Astrocyte (in vitro differentiated cells and primary cell): ENCODE measurements at regions not wholly inside any gene's neighbourhood (a gene's known extent, or its start where the extent isn't known, plus 50 kb on each side); places are given as distances from the start of the nearest gene placed in this dataset.

Experiments
- DNase-seq: peaks from one replicate; pipeline ENCODE4 v3.0.0-alpha.2; 2010; ENCODE audit warnings: low read depth
- FAIRE-seq: peaks from 2 replicates; lab custom pipeline; 2011; peaks lifted over from hg19 to GRCh38; lab: Jason Lieb, UNC
- H2AFZ ChIP-seq: 2 replicates; pipeline ENCODE4 v1.6.0; 2012; ENCODE audit warnings: low read depth, low read length, inconsistent platforms
- H3K27ac ChIP-seq: 2 replicates; pipeline ENCODE4 v1.5.1; 2011; ENCODE audit warnings: low read depth, low read length, inconsistent platforms
- H3K27me3 ChIP-seq: 2 replicates; pipeline ENCODE4 v1.6.0; 2011; ENCODE audit warnings: low read length, inconsistent platforms; ENCODE audit not compliant: insufficient read depth
- H3K36me3 ChIP-seq: 2 replicates; pipeline ENCODE4 v1.5.1; 2011; ENCODE audit warnings: low read length, inconsistent platforms; ENCODE audit not compliant: insufficient read depth
- H3K4me1 ChIP-seq: 2 replicates; pipeline ENCODE4 v1.5.1; 2011; ENCODE audit warnings: low read length, inconsistent platforms; ENCODE audit not compliant: insufficient read depth
- H3K4me2 ChIP-seq: 2 replicates; pipeline ENCODE4 v1.6.0; 2012; ENCODE audit warnings: low read length, inconsistent platforms
- H3K4me3 ChIP-seq: 2 replicates; pipeline ENCODE4 v1.5.1; 2011; ENCODE audit warnings: low read depth, mild to moderate bottlenecking, low read length, inconsistent platforms; ENCODE audit not compliant: insufficient read depth
- H3K79me2 ChIP-seq: 2 replicates; pipeline ENCODE4 v1.6.0; 2012; ENCODE audit warnings: mild to moderate bottlenecking, low read length, inconsistent platforms; ENCODE audit not compliant: insufficient read depth
- H3K9ac ChIP-seq: 2 replicates; pipeline ENCODE4 v1.6.0; 2012; ENCODE audit warnings: mild to moderate bottlenecking, low read length, inconsistent platforms
- H3K9me3 ChIP-seq: 2 replicates; pipeline ENCODE4 v1.5.1; 2012; ENCODE audit warnings: low read depth, mild to moderate bottlenecking, low read length, inconsistent platforms; ENCODE audit not compliant: insufficient read depth
- H4K20me1 ChIP-seq: 2 replicates; pipeline ENCODE4 v1.6.0; 2012; ENCODE audit warnings: low read length, inconsistent platforms; ENCODE audit not compliant: insufficient read depth
- H3K27ac Mint-ChIP-seq: one replicate; pipeline ENCODE4 v1.8.0; 2021; ENCODE audit warnings: mild to moderate bottlenecking, mixed read lengths; ENCODE audit not compliant: unreplicated experiment
- H3K27me3 Mint-ChIP-seq: one replicate; pipeline ENCODE4 v1.8.0; 2021; ENCODE audit warnings: low read depth, mixed read lengths; ENCODE audit not compliant: unreplicated experiment
- H3K36me3 Mint-ChIP-seq: one replicate; pipeline ENCODE4 v1.8.0; 2021; ENCODE audit warnings: low read depth, mixed read lengths; ENCODE audit not compliant: unreplicated experiment
- H3K4me1 Mint-ChIP-seq: one replicate; pipeline ENCODE4 v1.8.0; 2021; ENCODE audit warnings: low read depth, mixed read lengths; ENCODE audit not compliant: unreplicated experiment
- H3K4me3 Mint-ChIP-seq: one replicate; pipeline ENCODE4 v1.8.0; 2021; ENCODE audit warnings: mild to moderate bottlenecking, moderate library complexity, mixed read lengths; ENCODE audit not compliant: unreplicated experiment
- H3K9me3 Mint-ChIP-seq: one replicate; pipeline ENCODE4 v1.8.0; 2021; ENCODE audit warnings: mild to moderate bottlenecking, mixed read lengths; ENCODE audit not compliant: unreplicated experiment
- CTCF ChIP-seq: IDR thresholded peaks from 2 replicates; pipeline ENCODE4 v1.5.1; 2011; ENCODE audit warnings: low read depth, mild to moderate bottlenecking, inconsistent platforms, low read length, moderate library complexity; ENCODE audit not compliant: insufficient read depth
- EZH2 ChIP-seq: IDR thresholded peaks from 2 replicates; pipeline ENCODE4 v1.6.1; 2012; ENCODE audit warnings: mild to moderate bottlenecking, low read length, inconsistent platforms; ENCODE audit not compliant: insufficient read depth

GRCh38 chr10:78139341-78139740, 105.7 kb downstream of the RPS24 start:
- H3K9me3 ChIP-seq = no peaks in the 10 kb centered on the region
- no peaks in the 10 kb centered on the region for H3K4me1 Mint-ChIP-seq
- peaks cover 56% of the 10 kb centered on the region for H3K27me3 Mint-ChIP-seq
- DNase-seq = no peak
- FAIRE-seq = no peak
- no peak overlapping the region for H3K4me3 Mint-ChIP-seq
- H3K27me3 ChIP-seq = peaks cover 45% of the 10 kb centered on the region
- no peaks in the 10 kb centered on the region for H3K79me2 ChIP-seq
- no peak overlapping the region for H3K4me2 ChIP-seq
- no peaks in the 10 kb centered on the region for H3K36me3 Mint-ChIP-seq
- H2AFZ ChIP-seq = no peak overlapping the region
- no peak for TF ChIP-seq CTCF
- no peak for TF ChIP-seq EZH2
- H3K27ac Mint-ChIP-seq = no peak overlapping the region
- no peak overlapping the region for H3K9ac ChIP-seq
- no peaks in the 10 kb centered on the region for H3K36me3 ChIP-seq
- peaks cover 9% of the 10 kb centered on the region for H3K9me3 Mint-ChIP-seq
- no peak overlapping the region for H3K4me3 ChIP-seq
- H3K4me1 ChIP-seq = no peaks in the 10 kb centered on the region
- no peaks in the 10 kb centered on the region for H4K20me1 ChIP-seq
- H3K27ac ChIP-seq = no peak overlapping the region

GRCh38 chr10:78140066-78140630, 106.5 kb downstream of the RPS24 start:
- no peak for DNase-seq
- Mint-ChIP-seq H3K4me3 (no peak overlapping the region), H3K9me3 (peaks cover 9% of the 10 kb centered on the region), H3K4me1 (no peaks in the 10 kb centered on the region), H3K27ac (no peak overlapping the region), H3K27me3 (peaks cover 60% of the 10 kb centered on the region), H3K36me3 (no peaks in the 10 kb centered on the region)
- Histone ChIP-seq H3K27me3 (peaks cover 39% of the 10 kb centered on the region), H2AFZ (no peak overlapping the region), H3K4me1 (no peaks in the 10 kb centered on the region), H3K27ac (no peak overlapping the region), H3K79me2 (no peaks in the 10 kb centered on the region), H3K9me3 (no peaks in the 10 kb centered on the region), H4K20me1 (no peaks in the 10 kb centered on the region), H3K36me3 (no peaks in the 10 kb centered on the region), H3K4me3 (no peak overlapping the region), H3K4me2 (no peak overlapping the region), H3K9ac (no peak overlapping the region)
- no peak for FAIRE-seq
- TF ChIP-seq CTCF (no peak), EZH2 (no peak)

- Histone ChIP-seq H3K4me1 (no peaks in the 10 kb centered on the region), H3K4me2 (no peak overlapping the region), H3K9ac (no peak overlapping the region), H3K79me2 (no peaks in the 10 kb centered on the region), H3K36me3 (no peaks in the 10 kb centered on the region), H3K4me3 (no peak overlapping the region), H3K9me3 (no peaks in the 10 kb centered on the region), H2AFZ (no peak overlapping the region), H3K27me3 (peaks cover 22% of the 10 kb centered on the region), H4K20me1 (no peaks in the 10 kb centered on the region), H3K27ac (no peak overlapping the region)
- Mint-ChIP-seq H3K4me1 (peaks cover under 1% of the 10 kb centered on the region), H3K4me3 (no peak overlapping the region), H3K27ac (no peak overlapping the region), H3K27me3 (peaks cover 49% of the 10 kb centered on the region), H3K9me3 (peaks cover 12% of the 10 kb centered on the region), H3K36me3 (no peaks in the 10 kb centered on the region)
- DNase-seq = no peak
- TF ChIP-seq EZH2 = no peak
- TF ChIP-seq CTCF = no peak
- no peak for FAIRE-seq
Measured at GRCh38 chr10:78143576-78143975, 109.9 kb downstream of the RPS24 start.
